AG09319 (cell line): ENCODE measurements at regions not wholly inside any gene's neighbourhood (a gene's known extent, or its start where the extent isn't known, plus 50 kb on each side); places are given as distances from the start of the nearest gene placed in this dataset.

Experiments used
- DNase-seq: peaks from one replicate; pipeline ENCODE4 v3.0.0-alpha.2; 2010; ENCODE audit warnings: low read depth; ENCODE audit errors: extremely low read depth
- TF ChIP-seq, protein P1 (sequence below): IDR thresholded peaks from 2 replicates; pipeline ENCODE4 v1.5.1; 2011; ENCODE audit warnings: low read depth, mild to moderate bottlenecking, inconsistent platforms, low read length, moderate library complexity

DNA sequence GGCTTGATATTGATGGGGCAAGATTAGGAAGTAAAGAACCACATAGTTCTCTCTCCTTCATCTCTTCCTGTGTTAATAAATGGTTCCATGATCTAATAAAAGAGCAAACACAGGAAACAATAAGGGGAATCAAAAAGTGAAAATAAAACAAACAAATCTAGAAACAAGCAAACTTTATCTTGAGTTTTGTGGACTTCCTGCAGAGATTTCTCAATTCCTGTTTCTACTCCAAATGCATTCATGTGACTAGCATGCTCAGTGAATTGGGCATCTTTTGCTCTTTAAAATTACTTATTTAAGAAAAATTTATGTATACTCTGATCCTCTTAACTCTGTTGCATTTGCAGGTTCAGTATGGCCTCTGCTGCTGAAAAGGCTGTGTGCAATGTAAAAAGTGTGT is 682.0 kb downstream of the KCTD8 start:
- no peak for DNase-seq
- TF ChIP-seq, protein P1, sequence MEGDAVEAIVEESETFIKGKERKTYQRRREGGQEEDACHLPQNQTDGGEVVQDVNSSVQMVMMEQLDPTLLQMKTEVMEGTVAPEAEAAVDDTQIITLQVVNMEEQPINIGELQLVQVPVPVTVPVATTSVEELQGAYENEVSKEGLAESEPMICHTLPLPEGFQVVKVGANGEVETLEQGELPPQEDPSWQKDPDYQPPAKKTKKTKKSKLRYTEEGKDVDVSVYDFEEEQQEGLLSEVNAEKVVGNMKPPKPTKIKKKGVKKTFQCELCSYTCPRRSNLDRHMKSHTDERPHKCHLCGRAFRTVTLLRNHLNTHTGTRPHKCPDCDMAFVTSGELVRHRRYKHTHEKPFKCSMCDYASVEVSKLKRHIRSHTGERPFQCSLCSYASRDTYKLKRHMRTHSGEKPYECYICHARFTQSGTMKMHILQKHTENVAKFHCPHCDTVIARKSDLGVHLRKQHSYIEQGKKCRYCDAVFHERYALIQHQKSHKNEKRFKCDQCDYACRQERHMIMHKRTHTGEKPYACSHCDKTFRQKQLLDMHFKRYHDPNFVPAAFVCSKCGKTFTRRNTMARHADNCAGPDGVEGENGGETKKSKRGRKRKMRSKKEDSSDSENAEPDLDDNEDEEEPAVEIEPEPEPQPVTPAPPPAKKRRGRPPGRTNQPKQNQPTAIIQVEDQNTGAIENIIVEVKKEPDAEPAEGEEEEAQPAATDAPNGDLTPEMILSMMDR, result no peak

DNA sequence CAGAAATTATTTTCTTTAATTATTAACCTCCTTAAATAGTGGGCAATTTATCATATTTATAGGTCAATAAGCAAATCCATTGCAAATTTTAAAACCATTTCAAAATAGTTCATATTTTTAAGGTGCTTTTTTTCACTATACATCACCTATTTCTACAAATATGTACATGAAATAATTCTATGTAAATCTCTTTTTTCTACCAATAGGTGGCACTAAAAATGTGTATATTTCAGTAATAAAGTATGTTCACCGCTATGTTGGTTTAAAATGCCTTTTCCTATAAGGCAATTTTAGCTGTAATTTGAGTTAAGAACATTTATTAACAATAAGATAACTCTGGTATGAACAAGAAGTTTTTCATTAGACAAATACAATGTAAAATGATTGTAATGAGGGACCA is 672.2 kb downstream of the KCTD8 start:
- DNase-seq, result no peak
- TF ChIP-seq, protein P1, result no peak; the same call in 1 of the 2 replicates

DNA sequence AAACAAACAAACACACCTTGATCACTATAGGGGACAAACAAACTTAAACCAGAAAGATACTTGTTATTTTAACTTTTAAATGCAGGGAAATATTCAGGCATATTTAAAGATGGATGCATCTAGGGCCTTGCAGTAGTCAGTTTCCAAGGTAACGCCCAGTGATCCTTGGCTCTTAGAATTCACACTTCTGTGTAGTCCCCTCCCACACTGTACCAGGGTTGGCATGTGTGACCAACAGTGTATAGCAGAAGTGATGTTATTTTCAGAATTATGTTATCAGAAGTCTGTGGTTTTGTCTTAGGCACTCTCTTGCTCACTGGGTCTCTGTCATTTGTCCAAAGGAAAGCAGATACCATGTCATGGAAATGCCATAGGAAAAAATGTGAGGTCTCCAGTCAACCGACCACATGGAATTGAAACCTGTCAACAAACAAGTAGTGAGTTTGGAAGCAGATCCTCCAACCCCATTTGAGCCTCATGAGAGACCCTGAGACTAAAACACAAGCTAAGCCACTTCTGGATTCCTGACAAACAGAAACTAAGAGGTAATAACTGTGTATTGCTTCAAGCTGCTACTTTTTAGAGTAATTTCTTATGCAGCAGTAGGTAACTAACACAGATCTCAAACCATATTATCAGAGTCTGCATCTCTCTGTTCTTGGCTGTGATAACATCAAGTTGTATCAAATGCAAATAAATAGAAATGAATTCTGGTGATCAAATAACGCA is 670.3 kb downstream of the KCTD8 start:
- TF ChIP-seq, protein P1, result no peak
- no peak for DNase-seq

DNA sequence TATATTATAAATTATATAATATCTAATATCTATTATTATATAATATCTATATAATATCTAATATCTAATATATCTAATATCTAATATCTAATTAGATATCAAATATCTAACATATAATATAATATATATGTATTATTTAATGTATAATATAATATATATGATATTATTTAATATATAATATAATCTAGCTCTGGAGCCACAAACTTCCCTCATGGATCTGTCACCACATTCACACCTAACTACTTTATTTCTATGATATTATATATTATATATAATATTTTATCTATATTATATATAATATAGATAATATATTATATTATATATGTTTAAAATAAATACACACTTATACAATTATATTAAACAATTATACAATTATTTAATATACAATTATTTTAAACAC is 667.5 kb downstream of the KCTD8 start:
- TF ChIP-seq, protein P1, result no peak
- DNase-seq, result no peak

DNA sequence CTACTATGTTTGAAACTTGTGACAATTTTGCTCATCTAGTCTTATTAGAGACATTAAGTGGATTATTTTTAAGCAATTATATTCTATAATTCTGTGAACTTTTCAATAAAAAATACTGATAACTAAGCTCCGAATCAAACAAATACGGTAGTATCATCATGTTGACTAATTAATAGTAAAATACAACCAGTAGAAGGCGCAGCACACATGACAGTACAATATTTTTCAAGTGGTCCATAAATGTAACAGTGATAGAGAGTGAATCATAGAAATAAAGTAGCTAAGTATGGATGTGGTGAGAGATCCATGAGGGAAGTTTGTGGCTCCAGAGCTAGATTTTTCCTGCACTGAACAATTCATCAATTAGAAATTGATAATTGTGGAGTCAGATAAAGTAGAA is 666.2 kb downstream of the KCTD8 start:
- no peak for DNase-seq

DNA sequence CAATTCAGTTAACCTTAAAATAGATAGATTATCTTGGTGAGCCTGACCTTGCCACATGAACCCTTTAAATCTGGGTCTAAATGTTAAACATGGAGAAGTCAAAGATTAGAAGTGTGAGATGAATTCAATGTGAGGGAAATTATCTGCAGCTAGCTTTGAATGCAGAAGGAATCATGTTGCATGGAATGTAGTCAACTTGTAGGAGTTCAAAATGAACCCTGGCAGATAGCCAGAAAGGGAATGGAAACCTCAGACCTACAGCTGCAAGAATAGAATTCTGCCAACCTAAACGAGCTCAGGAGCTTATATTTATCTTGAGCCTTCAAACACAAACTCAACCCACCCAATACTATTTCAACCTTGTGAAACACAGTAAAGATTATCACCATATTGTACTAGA is 632.5 kb downstream of the KCTD8 start:
- DNase-seq, result no peak
- TF ChIP-seq, protein P1, result no peak

More for the DNA sequence above, 666.2 kb downstream of the KCTD8 start:
- TF ChIP-seq, protein P1, result no peak

DNA sequence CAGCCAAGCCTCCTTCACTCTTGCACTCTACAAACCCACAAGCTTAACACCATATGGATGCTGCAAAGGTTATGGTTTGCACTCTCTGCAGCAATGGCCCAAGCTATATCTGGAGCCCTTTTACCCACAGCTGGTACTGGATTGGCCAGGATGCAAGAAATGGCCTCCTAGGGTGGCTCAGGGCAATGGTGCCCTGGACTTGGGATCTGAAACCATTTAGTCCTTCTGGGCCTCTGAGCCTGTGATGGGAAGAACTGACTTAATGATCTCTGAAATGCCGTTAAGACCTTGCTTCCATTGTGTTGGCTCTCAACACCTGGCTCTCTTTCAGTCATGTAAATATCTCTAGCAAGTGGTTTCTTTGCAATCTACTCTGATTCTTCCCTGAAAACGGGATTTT is 626.0 kb downstream of the KCTD8 start:
- no peak for DNase-seq
- TF ChIP-seq, protein P1, result no peak
